HG03060 (cell line): ENCODE measurements at regions not wholly inside any gene's neighbourhood (a gene's known extent, or its start where the extent isn't known, plus 50 kb on each side); places are given as distances from the start of the nearest gene placed in this dataset.
"Not testable (repeated sequence)": the region's sequence is repeated elsewhere in the genome, so short reads cannot be mapped to it uniquely, and the experiment has no call there.

Experiments
- ATAC-seq: cut with Tn5 transposase; IDR thresholded peaks from one replicate; pipeline ENCODE4 v1.9.1; 2021; ENCODE audit warnings: low read depth, moderate number of reproducible peaks; ENCODE audit not compliant: unreplicated experiment

GRCh38 chr18:70973626-70974025, 684.8 kb downstream of the SOCS6 start:
- ATAC-seq = no peak

GRCh38 chr18:70966419-70966818, 677.6 kb downstream of the SOCS6 start:
- ATAC-seq = no peak

GRCh38 chr18:70961939-70962338, 673.1 kb downstream of the SOCS6 start:
- ATAC-seq = no peak

- ATAC-seq = no peak
Observed at GRCh38 chr18:70956554-70956953, 667.7 kb downstream of the SOCS6 start.

- ATAC-seq = no peak
Observed at GRCh38 chr18:70936160-70936559, 647.3 kb downstream of the SOCS6 start.

- no peak for ATAC-seq
Observed at GRCh38 chr18:70931942-70932814, 643.3 kb downstream of the SOCS6 start.

GRCh38 chr18:70920840-70921374, 632.1 kb downstream of the SOCS6 start:
- no peak for ATAC-seq

GRCh38 chr18:70907673-70908072, 618.8 kb downstream of the SOCS6 start:
- ATAC-seq = no peak

GRCh38 chr18:70892381-70892780, 603.5 kb downstream of the SOCS6 start:
- no peak for ATAC-seq

GRCh38 chr18:70870292-70870691, 581.4 kb downstream of the SOCS6 start:
- no peak for ATAC-seq

GRCh38 chr18:70848329-70848728, 559.5 kb downstream of the SOCS6 start:
- no peak for ATAC-seq

GRCh38 chr18:70840649-70841048, 551.8 kb downstream of the SOCS6 start:
- ATAC-seq = no peak

- ATAC-seq = no peak
Observed at GRCh38 chr18:70827632-70828031, 538.8 kb downstream of the SOCS6 start.

- ATAC-seq = no peak
Observed at GRCh38 chr18:70826571-70826970, 537.7 kb downstream of the SOCS6 start.

- ATAC-seq = no peak
Observed at GRCh38 chr18:70822691-70823090, 533.8 kb downstream of the SOCS6 start.

GRCh38 chr18:70822117-70822516, 533.3 kb downstream of the SOCS6 start:
- ATAC-seq = no peak

- no peak for ATAC-seq
Observed at GRCh38 chr18:70808481-70809056, 519.7 kb downstream of the SOCS6 start.

GRCh38 chr18:70781860-70782453, 493.1 kb downstream of the SOCS6 start:
- ATAC-seq = peak; percentile 84

GRCh38 chr18:70766254-70766653, 477.4 kb downstream of the SOCS6 start:
- ATAC-seq = not testable (repeated sequence)

- no peak for ATAC-seq
Observed at GRCh38 chr18:70762812-70763211, 474.0 kb downstream of the SOCS6 start.

- ATAC-seq = no peak
Observed at GRCh38 chr18:70758780-70759179, 469.9 kb downstream of the SOCS6 start.
